Natural killer cell (primary cell): ENCODE measurements at regions not wholly inside any gene's neighbourhood (a gene's known extent, or its start where the extent isn't known, plus 50 kb on each side); places are given as distances from the start of the nearest gene placed in this dataset.

Experiments used
- ATAC-seq, 3 donors: fragments of 150-1000 bp in 2 of 3; fragments of 200-7000 bp in 1 of 3; cut with Tn5 transposase; 1 replicate in 1 of 3; 2 replicates in 2 of 3; pipeline ENCODE4 v1.10.0; 2021; ENCODE audit warnings: mild to moderate bottlenecking in 2 of 3, moderate library complexity in 2 of 3
- DNase-seq, 2 donors: peaks; one replicate each; pipeline versions ENCODE4 v3.0.0 to v3.0.0-alpha.2; 2013 to 2021; ENCODE audit warnings: mixed read lengths in 1 of 2
- H3K27ac ChIP-seq: one replicate; pipeline ENCODE4 v1.5.1; 2013; ENCODE audit warnings: mild to moderate bottlenecking, low read length
- H3K27me3 ChIP-seq: one replicate; pipeline ENCODE4 v1.6.1; 2013; ENCODE audit warnings: low read length; ENCODE audit not compliant: control insufficient read depth, insufficient read depth
- H3K36me3 ChIP-seq: one replicate; pipeline ENCODE4 v1.6.1; 2013; ENCODE audit warnings: low read length; ENCODE audit not compliant: control insufficient read depth, insufficient read depth
- H3K4me1 ChIP-seq: one replicate; pipeline ENCODE4 v1.6.1; 2013; ENCODE audit warnings: low read length; ENCODE audit not compliant: control insufficient read depth, insufficient read depth
- H3K4me3 ChIP-seq: one replicate; pipeline ENCODE4 v1.5.1; 2013; ENCODE audit warnings: low read length
- H3K9me3 ChIP-seq: one replicate; pipeline ENCODE4 v1.6.1; 2013; ENCODE audit warnings: low read length; ENCODE audit not compliant: control insufficient read depth, insufficient read depth
- H3K27ac Mint-ChIP-seq, 2 donors: one replicate each; pipeline ENCODE4 v1.8.0; 2022; ENCODE audit warnings: mild to moderate bottlenecking in 2 of 2, mixed read lengths in 2 of 2, moderate library complexity in 1 of 2
- H3K27me3 Mint-ChIP-seq, 2 donors: one replicate each; pipeline ENCODE4 v1.8.0; 2022; ENCODE audit warnings: low read depth in 2 of 2, mixed read lengths in 2 of 2
- H3K36me3 Mint-ChIP-seq: one replicate; pipeline ENCODE4 v1.8.0; 2022; ENCODE audit warnings: mixed read lengths
- H3K4me1 Mint-ChIP-seq, 2 donors: one replicate each; pipeline ENCODE4 v1.8.0; 2022; ENCODE audit warnings: mixed read lengths in 2 of 2
- H3K4me3 Mint-ChIP-seq: one replicate; pipeline ENCODE4 v1.8.0; 2022; ENCODE audit warnings: mild to moderate bottlenecking, moderate library complexity, mixed read lengths
- H3K9me3 Mint-ChIP-seq, 2 donors: one replicate each; pipeline ENCODE4 v1.8.0; 2022; ENCODE audit warnings: mixed read lengths in 2 of 2
- WGBS: methylation state at CpG from one replicate; pipeline ENCODE4 v1.1.7; 2013; ENCODE audit warnings: missing lambda C conversion rate; ENCODE audit not compliant: insufficient coverage; 5-methylcytosine and 5-hydroxymethylcytosine counted together
- intact Hi-C: fragments of 100-400 bp; cut with micrococcal nuclease; formaldehyde crosslinking; loops from one replicate; pipeline ENCODE4 v1.14.2; 2022
- TF ChIP-seq, protein P1 (sequence below): fragments of 200-600 bp; IDR thresholded peaks from one replicate; pipeline ENCODE4 v1.8.0; 2022; ENCODE audit warnings: antibody characterized with exemption

- H3K4me1 ChIP-seq = no peaks in the 10 kb centered on the region
- Mint-ChIP-seq H3K4me1 (no peaks in the 10 kb centered on the region), H3K36me3 (peaks cover 8% of the 10 kb centered on the region), H3K27me3 (no peaks in the 10 kb centered on the region), H3K9me3 (peaks cover 18% of the 10 kb centered on the region in 2 donors), H3K4me3 (no peak overlapping the region), H3K27ac (no peak overlapping the region)
- no peaks in the 10 kb centered on the region for H3K27me3 ChIP-seq
- intact Hi-C loops = no loop called here
- no peak overlapping the region for H3K27ac ChIP-seq
- DNase-seq (no peak), ATAC-seq (no peak)
- TF ChIP-seq, protein P1, sequence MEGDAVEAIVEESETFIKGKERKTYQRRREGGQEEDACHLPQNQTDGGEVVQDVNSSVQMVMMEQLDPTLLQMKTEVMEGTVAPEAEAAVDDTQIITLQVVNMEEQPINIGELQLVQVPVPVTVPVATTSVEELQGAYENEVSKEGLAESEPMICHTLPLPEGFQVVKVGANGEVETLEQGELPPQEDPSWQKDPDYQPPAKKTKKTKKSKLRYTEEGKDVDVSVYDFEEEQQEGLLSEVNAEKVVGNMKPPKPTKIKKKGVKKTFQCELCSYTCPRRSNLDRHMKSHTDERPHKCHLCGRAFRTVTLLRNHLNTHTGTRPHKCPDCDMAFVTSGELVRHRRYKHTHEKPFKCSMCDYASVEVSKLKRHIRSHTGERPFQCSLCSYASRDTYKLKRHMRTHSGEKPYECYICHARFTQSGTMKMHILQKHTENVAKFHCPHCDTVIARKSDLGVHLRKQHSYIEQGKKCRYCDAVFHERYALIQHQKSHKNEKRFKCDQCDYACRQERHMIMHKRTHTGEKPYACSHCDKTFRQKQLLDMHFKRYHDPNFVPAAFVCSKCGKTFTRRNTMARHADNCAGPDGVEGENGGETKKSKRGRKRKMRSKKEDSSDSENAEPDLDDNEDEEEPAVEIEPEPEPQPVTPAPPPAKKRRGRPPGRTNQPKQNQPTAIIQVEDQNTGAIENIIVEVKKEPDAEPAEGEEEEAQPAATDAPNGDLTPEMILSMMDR = no peak
- 88% methylated on average over 5 of the region's 5 CpGs for WGBS
- H3K36me3 ChIP-seq = no peaks in the 10 kb centered on the region
- H3K4me3 ChIP-seq = no peak overlapping the region
- H3K9me3 ChIP-seq = no peaks in the 10 kb centered on the region
Observed at GRCh38 chr1:217105437-217105836, 382.2 kb upstream of the ESRRG start.

- TF ChIP-seq, protein P1 = no peak
- intact Hi-C loops = no loop called here
Observed at GRCh38 chr1:217097819-217098218, 374.6 kb upstream of the ESRRG start.

DNA sequence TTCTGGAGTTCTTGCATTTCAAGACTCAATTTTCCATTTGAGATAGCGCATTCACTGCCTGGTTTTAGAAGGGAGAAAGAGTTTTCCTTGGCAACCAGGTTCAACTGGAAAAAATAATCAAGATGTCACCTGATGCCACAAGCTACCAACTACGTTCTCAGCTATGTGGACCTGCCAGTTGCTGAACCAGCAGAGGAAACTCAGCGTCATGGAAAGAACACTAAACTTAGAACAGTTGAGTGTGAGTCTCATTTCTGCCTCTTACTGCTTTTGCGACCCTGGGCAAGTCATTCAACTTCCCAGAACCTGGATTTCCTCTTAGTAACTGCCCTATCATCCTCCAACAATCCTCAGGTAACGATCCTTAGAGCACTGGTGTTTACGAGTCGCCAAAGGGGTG lies 373.0 kb upstream of the ESRRG start:
- Mint-ChIP-seq H3K36me3 (no peaks in the 10 kb centered on the region), H3K27me3 (peaks cover 3% of the 10 kb centered on the region in 2 donors), H3K4me1 (no peaks in the 10 kb centered on the region), H3K9me3 (peaks cover 3 to 10% of the 10 kb centered on the region in 2 donors), H3K4me3 (no peak overlapping the region), H3K27ac (no peak overlapping the region)
- Histone ChIP-seq H3K4me1 (no peaks in the 10 kb centered on the region), H3K9me3 (no peaks in the 10 kb centered on the region), H3K36me3 (no peaks in the 10 kb centered on the region), H3K4me3 (no peak overlapping the region), H3K27ac (no peak overlapping the region), H3K27me3 (no peaks in the 10 kb centered on the region)
- no peak for DNase-seq
- intact Hi-C loops = no loop called here
- 90% methylated on average over 7 of the region's 7 CpGs for WGBS
- TF ChIP-seq, protein P1 = no peak
- ATAC-seq = no peak

More at GRCh38 chr1:217097819-217098218, 374.6 kb upstream of the ESRRG start:
- H3K27me3 Mint-ChIP-seq = no peaks in the 10 kb centered on the region
- DNase-seq (no peak), ATAC-seq (no peak)
- no peaks in the 10 kb centered on the region for H3K27me3 ChIP-seq
- H3K36me3 ChIP-seq = no peaks in the 10 kb centered on the region
- no peaks in the 10 kb centered on the region for H3K36me3 Mint-ChIP-seq
- no peaks in the 10 kb centered on the region for H3K9me3 ChIP-seq
- H3K4me3 Mint-ChIP-seq = no peak overlapping the region
- no peak overlapping the region for H3K27ac Mint-ChIP-seq
- H3K9me3 Mint-ChIP-seq = peaks cover 0 to 9% of the 10 kb centered on the region in 2 donors
- H3K4me1 ChIP-seq = no peaks in the 10 kb centered on the region
- H3K4me3 ChIP-seq = no peak overlapping the region
- H3K4me1 Mint-ChIP-seq = no peaks in the 10 kb centered on the region
- H3K27ac ChIP-seq = no peak overlapping the region

DNA sequence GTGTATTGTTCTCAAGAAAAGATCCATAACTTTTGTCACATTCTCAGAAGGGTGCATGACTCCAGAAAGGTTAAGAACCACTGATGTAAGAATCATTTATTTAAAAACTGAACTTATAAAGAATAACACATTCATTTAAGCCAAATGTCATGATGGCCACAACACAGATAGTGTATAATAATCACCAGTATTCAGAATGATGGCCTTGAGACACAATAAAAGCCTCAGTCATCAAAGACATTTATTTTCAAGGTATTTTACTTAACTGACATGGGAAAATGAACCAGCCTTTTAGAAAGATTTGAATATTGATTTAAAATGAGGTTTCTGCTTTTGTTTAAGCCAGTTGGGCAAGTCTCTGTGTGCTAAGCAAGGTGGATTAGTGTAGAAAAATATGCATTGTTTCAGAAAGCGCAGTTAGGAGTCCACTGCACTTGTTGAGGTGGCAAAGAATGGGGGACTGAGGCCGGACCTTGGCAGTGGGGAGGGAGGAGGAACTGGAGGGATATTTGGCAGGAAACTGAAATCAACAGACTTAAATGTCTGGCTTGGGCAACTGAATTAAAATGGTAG lies 371.9 kb upstream of the ESRRG start:
- H3K4me3 Mint-ChIP-seq = no peak overlapping the region
- DNase-seq = no peak
- no peak overlapping the region for H3K27ac Mint-ChIP-seq
- intact Hi-C loops = no loop called here
- no peaks in the 10 kb centered on the region for H3K4me1 Mint-ChIP-seq
- WGBS = 79% methylated on average over 2 of the region's 2 CpGs
- peaks cover 8 to 14% of the 10 kb centered on the region in 2 donors for H3K27me3 Mint-ChIP-seq
- TF ChIP-seq, protein P1 = no peak
- Histone ChIP-seq H3K27me3 (peaks cover 1% of the 10 kb centered on the region), H3K27ac (no peak overlapping the region), H3K9me3 (no peaks in the 10 kb centered on the region), H3K4me1 (peaks cover 1% of the 10 kb centered on the region), H3K36me3 (no peaks in the 10 kb centered on the region), H3K4me3 (no peak overlapping the region)
- no peak for ATAC-seq
- H3K36me3 Mint-ChIP-seq = no peaks in the 10 kb centered on the region
- H3K9me3 Mint-ChIP-seq = peaks cover 3 to 10% of the 10 kb centered on the region in 2 donors
